Transverse colon (tissue), 4 donors: ENCODE measurements at regions not wholly inside any gene's neighbourhood (a gene's known extent, or its start where the extent isn't known, plus 50 kb on each side); places are given as distances from the start of the nearest gene placed in this dataset.

ENCODE experiments used
- DNase-seq: peaks from one replicate; pipeline ENCODE4 v3.0.0-alpha.2; 2019
- H3K27ac ChIP-seq, 4 donors: fragments of 200-600 bp; sonication (generic); 2 replicates each; pipeline ENCODE4 v1.5.1; 2016 to 2018; ENCODE audit warnings: inconsistent platforms in 4 of 4
- H3K27me3 ChIP-seq: fragments of 200-600 bp; sonication (generic); 2 replicates; pipeline ENCODE4 v1.5.1; 2017; ENCODE audit warnings: inconsistent platforms
- H3K36me3 ChIP-seq, 4 donors: fragments of 200-600 bp; sonication (generic); 2 replicates each; pipeline ENCODE4 v1.5.1; 2017 to 2019; ENCODE audit warnings: inconsistent platforms in 4 of 4
- H3K4me1 ChIP-seq, 4 donors: fragments of 200-600 bp; sonication (generic); 2 replicates each; pipeline ENCODE4 v1.5.1; 2017 to 2020; ENCODE audit warnings: inconsistent platforms in 4 of 4
- H3K4me3 ChIP-seq, 4 donors: fragments of 200-600 bp; sonication (generic); 1 replicate in 1 of 4; 2 replicates in 3 of 4; pipeline versions ENCODE4 v1.5.1 to v1.6.1; 2017 to 2019; ENCODE audit warnings: inconsistent platforms in 4 of 4
- H3K9me3 ChIP-seq, 2 donors: fragments of 200-600 bp; sonication (generic); 2 replicates each; pipeline ENCODE4 v1.5.1; 2017 to 2019; ENCODE audit warnings: inconsistent platforms in 2 of 2
- CTCF ChIP-seq, 5 experiments: fragments of 200-600 bp in 3 of 5; fragments of 450-650 bp in 2 of 5; sonication (generic) in 3 of 5; IDR thresholded peaks; 1 replicate in 2 of 5; 2 replicates in 3 of 5; pipeline ENCODE4 v1.5.1; 2016 to 2017; ENCODE audit warnings: antibody characterized with exemption in 5 of 5, inconsistent platforms in 3 of 5, mild to moderate bottlenecking in 2 of 5, moderate library complexity in 1 of 5
- EP300 ChIP-seq: sonication (generic); formaldehyde crosslinking; IDR thresholded peaks from one replicate; pipeline ENCODE4 v1.6.1; 2017; ENCODE audit warnings: antibody characterized with exemption, low read depth
- POLR2A ChIP-seq: fragments of 450-650 bp; IDR thresholded peaks from one replicate; pipeline ENCODE4 v1.6.1; 2016; ENCODE audit warnings: antibody characterized with exemption, mild to moderate bottlenecking, moderate library complexity
- POLR2AphosphoS5 ChIP-seq, 3 donors: sonication (generic); formaldehyde crosslinking; IDR thresholded peaks; one replicate each; pipeline ENCODE4 v1.6.1; 2016; ENCODE audit warnings: antibody characterized with exemption in 3 of 3
- WGBS, 2 donors: methylation state at CpG; one replicate each; pipeline ENCODE4 v1.1.5; 2018; ENCODE audit warnings: low coverage in 1 of 2; 5-methylcytosine and 5-hydroxymethylcytosine counted together
- in situ Hi-C, 4 donors: fragments of 200-750 bp; cut with MboI; loops; one replicate each; pipeline versions ENCODE4 v1.15.0 to v1.15.1; 2017; ENCODE audit warnings: low sequenced_read_pairs in 3 of 4, low pct_ligation_motif_present in 1 of 4, low pct_unique_long_range_greater_than_20kb in 1 of 4
- intact Hi-C: fragments of 100-400 bp; cut with DNase I; formaldehyde crosslinking; loops from one replicate; pipeline ENCODE4 v1.15.1; 2023; ENCODE audit warnings: low total_unique reads

- Histone ChIP-seq H3K27ac (no peak overlapping the region), H3K4me1 (no peaks in the 10 kb centered on the region), H3K4me3 (no peak overlapping the region), H3K36me3 (no peaks in the 10 kb centered on the region), H3K9me3 (no peaks in the 10 kb centered on the region), H3K27me3 (no peaks in the 10 kb centered on the region)
- in situ Hi-C loops = no loop called here
- intact Hi-C loops = no loop called here
- DNase-seq = no peak
- TF ChIP-seq POLR2AphosphoS5 (IDR thresholded peaks at IDR 0.05) (no peak), EP300 (no peak), CTCF (IDR thresholded peaks at IDR 0.05) (no peak), POLR2A (no peak)
These were observed 185.8 kb downstream of the RPAP3 start for GRCh38 chr12:47520029-47520428.

GRCh38 chr12:47517122-47517521, 188.7 kb downstream of the RPAP3 start:
- in situ Hi-C loops = no loop called here
- DNase-seq = no peak
- Histone ChIP-seq H3K4me1 (no peaks in the 10 kb centered on the region), H3K27ac (no peak overlapping the region), H3K27me3 (no peaks in the 10 kb centered on the region), H3K36me3 (no peaks in the 10 kb centered on the region), H3K9me3 (no peaks in the 10 kb centered on the region), H3K4me3 (no peak overlapping the region)
- intact Hi-C loops = no loop called here
- no peak for TF ChIP-seq CTCF (IDR thresholded peaks at IDR 0.05)
- TF ChIP-seq EP300 = no peak
- TF ChIP-seq POLR2AphosphoS5 (IDR thresholded peaks at IDR 0.05) = no peak
- no peak for TF ChIP-seq POLR2A
- WGBS, 2 donors = 0 to 87% methylated on average over 1 to 4 of the region's 4 CpGs

- no peak overlapping the region for H3K4me3 ChIP-seq
- in situ Hi-C loops = no loop called here
- H3K27ac ChIP-seq = peak overlapping the region; percentile 28 to 42 (median 38)
- no peaks in the 10 kb centered on the region for H3K9me3 ChIP-seq
- H3K36me3 ChIP-seq = no peaks in the 10 kb centered on the region
- WGBS, 2 donors = 44 to 67% methylated on average over 1 of the region's 1 CpG
- TF ChIP-seq CTCF (IDR thresholded peaks at IDR 0.05) = no peak
- no peak for TF ChIP-seq POLR2AphosphoS5 (IDR thresholded peaks at IDR 0.05)
- TF ChIP-seq POLR2A = no peak
- TF ChIP-seq EP300 = no peak
- no peak for DNase-seq
- no peaks in the 10 kb centered on the region for H3K27me3 ChIP-seq
- H3K4me1 ChIP-seq = no peaks in the 10 kb centered on the region
- intact Hi-C loops = no loop called here
These were observed 196.4 kb downstream of the RPAP3 start for GRCh38 chr12:47509398-47509851.

GRCh38 chr12:47507221-47507620, 198.6 kb downstream of the RPAP3 start:
- intact Hi-C loops = no loop called here
- Histone ChIP-seq H3K27me3 (no peaks in the 10 kb centered on the region), H3K4me3 (no peak overlapping the region), H3K9me3 (no peaks in the 10 kb centered on the region), H3K4me1 (no peaks in the 10 kb centered on the region), H3K27ac (no peak overlapping the region), H3K36me3 (no peaks in the 10 kb centered on the region)
- in situ Hi-C loops = no loop called here
- DNase-seq = no peak
- WGBS, 2 donors = 84 to 91% methylated on average over 2 to 3 of the region's 3 CpGs
- no peak for TF ChIP-seq EP300
- no peak for TF ChIP-seq CTCF (IDR thresholded peaks at IDR 0.05)
- no peak for TF ChIP-seq POLR2A
- TF ChIP-seq POLR2AphosphoS5 (IDR thresholded peaks at IDR 0.05) = no peak
